HG02623 (cell line): ENCODE measurements at regions not wholly inside any gene's neighbourhood (a gene's known extent, or its start where the extent isn't known, plus 50 kb on each side); places are given as distances from the start of the nearest gene placed in this dataset.
"Not testable (repeated sequence)": the region's sequence is repeated elsewhere in the genome, so short reads cannot be mapped to it uniquely, and the experiment has no call there.

Experiments used
- ATAC-seq: cut with Tn5 transposase; IDR thresholded peaks from one replicate; pipeline ENCODE4 v1.9.1; 2021; ENCODE audit warnings: moderate library complexity; ENCODE audit not compliant: unreplicated experiment

DNA sequence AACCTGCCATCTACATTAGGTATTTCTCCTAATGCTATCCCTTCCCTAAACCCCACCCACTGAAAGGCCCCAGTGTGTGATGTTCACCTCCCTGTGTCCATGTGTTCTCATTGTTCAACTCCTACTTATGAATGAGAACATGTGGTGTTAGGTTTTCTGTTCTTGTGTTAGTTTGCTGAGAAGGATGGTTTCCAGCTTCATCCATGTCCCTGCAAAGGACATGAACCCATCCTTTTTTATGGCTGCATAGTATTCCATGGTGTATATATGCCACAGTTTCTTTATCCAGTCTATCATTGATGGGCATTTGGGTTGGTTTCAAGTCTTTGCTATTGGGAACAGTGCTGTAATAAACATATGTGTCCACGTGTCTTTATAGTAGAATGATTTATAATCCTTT, 149.2 kb downstream of the PCDH7 start:
- ATAC-seq = not testable (repeated sequence)

DNA sequence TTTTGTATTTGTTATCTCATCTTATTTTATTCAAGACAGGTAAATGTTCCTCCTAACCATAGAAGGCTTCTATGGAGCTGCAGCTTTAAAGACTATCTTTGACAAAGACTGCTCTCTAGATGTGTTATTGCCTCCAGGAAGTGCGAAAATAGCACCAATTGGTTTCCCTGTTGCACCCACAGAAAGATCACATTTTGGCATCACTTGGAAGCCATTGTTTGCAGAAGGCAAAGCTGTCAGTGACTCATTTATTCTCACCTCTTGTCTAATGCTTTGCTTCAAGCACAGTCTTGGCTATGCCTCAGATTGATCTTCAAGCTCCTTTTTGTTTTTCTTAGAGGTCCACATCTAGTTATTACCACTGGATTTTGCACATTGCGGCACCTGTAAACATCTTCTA, 150.3 kb downstream of the PCDH7 start:
- ATAC-seq = no peak

DNA sequence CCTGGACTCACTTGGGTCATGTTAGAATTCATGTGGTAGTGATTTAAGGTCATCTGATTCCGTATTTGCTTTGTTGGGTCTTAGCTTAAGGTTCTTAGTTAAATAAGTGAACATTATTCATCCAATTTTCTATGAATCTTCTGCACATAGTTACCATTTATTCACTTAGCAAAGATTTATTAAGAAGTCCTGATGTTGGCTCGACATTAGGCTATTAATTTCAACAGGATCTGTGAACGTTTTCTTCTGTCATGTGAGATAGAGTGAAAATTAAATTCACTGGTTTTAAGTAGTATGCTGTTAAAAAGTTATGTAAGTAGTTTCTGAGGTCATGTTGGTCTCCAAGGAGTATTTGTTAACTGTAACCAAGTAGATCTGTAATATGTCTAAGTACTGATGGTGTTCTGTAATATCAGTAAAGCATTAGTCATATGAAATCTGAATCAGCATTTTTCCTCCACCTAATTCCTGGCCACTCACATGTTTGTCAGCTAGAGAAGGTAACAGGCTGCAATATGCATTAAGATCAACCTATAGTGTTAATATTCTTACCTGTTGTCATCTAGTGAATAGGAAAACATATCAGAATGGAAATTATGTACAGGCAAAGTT, 155.6 kb downstream of the PCDH7 start:
- ATAC-seq = no peak

DNA sequence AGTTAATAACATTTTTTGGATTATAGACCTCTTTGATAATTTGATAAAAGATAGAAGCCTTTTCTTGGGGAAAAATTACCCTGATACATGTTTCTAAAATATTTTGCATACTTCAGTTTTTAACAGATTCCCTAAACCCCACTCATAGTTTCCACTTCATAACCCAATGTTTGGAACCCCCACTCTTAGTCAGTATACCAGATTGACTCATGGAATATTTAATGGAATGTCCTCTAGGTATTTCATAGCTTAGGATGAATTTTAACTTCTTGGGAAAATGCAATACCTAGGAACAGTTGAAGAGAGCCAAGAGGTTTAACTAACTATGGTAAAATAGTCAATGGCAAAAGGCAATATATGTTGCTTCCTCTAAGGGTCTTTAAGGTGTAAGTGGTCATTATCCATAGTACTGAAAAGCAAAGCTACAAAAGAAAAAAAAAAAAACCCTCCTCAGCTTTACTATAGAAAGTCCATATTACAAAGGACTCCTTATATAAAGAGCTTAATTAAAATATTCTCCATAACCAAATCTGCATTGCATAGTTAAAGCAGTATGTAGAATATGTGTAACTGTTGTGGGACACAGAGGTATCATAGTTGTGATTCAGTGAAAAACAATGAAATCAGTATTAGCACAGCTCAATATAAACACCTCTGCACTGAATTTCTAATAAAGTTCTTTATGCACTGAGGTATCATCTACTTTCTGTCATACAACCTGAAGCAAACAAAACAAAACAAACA, 159.9 kb downstream of the PCDH7 start:
- no peak for ATAC-seq

DNA sequence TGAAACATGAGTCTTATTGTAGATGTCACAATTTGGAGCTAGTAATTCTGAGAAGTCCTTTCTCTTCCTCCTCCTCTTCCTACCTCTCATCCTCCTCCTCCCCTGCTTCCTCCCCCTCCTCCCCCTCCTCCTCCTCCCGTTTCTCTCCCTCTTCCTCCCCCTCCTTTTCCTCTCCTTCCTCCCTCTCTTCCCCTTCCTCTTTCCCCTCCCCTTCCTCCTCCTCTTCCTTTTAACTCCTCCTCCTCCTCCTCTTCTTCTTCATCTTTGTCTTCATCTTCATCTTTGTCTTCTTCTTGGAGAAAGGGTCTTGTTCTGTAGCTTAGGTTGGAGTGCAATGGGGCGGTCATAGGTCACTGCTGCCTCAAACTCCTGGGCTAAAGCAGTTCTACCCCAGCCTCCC, 161.8 kb downstream of the PCDH7 start:
- no peak for ATAC-seq

DNA sequence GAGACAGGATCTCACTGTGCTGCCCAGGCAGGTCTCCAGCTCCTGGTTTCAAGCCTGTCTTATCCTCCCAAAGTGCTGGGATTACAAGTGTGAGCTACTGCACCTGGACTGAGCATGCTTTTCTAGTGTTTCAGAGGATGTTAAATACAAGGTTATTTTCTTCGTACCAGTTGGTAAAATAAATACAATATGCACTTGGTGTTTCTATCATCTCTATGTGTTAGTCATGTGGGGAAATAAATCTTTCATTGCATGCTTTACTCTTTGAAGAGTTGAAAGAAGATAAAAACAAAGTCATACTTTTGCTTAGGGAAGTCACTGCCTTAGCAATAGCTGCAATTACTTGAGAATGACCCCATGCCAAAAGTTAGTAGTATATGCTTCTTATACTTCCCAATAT, 162.3 kb downstream of the PCDH7 start:
- no peak for ATAC-seq

DNA sequence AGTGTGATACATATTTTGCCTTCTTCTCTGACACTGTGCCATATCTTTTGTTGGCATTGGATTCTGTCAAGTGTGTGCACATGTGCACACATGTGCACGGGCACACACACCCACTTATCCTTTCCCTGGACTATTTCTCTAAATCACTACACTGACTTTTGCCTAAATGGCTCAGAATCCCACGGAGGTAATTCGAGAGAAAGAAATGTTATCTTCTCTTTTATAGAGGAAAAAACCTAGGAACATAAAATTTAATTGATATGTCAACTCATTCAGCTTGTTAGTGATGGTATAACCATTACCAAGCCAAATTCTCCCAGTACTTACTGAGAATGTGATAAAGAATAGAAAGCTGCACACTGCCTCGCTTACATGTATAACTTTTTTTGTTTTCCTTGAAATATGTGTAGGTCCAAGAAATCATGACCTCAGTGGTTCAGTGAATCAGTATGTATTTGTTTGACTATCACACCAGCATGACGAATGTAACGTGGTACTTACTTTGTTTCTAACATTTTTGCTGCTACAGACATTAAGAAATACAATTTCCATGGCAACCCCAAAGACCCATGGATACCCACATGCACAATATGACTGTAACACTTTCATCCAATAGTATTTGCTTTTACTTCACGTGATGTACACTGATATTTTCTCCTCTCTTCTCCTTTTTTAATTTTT, 163.0 kb downstream of the PCDH7 start:
- no peak for ATAC-seq

DNA sequence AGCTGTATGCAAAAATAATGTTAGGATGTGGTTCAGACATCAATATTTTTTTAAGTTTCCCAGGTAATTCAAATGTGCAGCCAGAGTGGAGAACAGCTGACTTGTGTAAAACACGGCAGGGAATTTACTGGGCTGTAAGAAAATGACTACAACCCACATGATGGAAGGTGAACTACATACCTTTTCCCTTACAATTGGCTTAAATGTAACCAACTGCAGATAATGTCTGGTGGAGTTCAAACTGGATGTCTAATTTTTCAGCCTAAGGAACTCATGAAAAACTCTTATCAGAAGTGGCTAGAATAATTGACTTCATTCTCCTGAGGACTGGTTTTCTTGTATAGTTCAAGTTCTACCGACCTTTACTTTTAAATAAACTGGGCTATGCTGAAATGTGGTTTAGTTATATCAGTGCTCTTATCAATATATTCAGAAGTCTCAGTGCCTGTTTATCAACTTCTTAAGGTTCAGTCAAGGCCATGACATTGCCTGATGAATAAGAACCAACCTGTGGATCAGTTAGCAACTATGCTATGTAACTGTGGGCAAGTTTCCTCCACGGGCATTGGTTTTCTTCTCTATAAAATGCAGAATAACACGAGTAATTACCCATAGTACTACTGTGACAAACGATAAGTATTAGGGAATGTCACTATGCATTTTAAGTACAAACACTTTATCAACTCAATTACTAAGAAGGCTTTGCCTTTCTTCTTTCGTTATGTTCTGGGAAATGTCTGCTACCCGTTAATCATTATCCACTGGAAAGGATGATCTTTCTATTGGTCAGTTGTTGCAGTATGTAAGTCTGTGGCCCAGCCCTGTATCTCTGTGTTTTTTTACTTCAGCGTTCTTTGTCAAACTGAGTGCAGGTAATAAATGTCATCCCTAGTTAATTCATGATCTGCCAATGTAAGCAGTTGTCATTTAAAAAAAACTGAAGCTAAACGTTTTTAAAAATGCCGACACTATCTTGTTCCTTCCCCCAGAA, 181.6 kb downstream of the PCDH7 start:
- ATAC-seq = no peak

DNA sequence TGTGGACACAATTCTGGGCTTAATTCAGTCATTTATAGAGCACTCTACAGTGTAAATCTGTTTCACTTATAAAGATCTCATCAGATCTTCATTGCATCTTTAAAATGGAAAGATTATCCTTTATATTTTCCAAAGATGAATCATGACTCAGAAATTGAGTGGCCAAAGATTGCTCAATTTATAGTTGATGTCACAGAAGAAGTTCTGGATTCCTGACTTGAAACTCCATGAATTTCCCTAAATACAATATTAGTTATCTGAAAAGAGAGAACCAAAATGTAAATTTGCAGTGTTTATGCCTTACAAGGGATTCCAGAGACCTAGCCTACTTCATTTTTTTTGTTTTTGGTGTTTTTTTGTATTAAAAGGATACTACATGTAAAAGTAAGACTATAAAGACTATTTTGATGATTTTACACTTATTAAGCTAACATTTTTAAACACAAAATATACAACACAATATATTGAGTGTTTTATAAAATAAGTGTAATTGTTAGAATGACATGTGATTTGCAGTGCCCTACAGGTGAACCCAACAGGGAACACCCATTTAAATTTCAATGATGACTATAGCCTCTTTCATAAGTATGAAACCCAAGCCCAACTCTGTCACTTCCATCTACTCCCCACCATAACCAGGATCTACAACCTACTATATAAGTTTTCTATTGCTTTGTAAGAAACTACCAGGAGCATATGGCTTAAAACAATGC, 183.5 kb downstream of the PCDH7 start:
- no peak for ATAC-seq

DNA sequence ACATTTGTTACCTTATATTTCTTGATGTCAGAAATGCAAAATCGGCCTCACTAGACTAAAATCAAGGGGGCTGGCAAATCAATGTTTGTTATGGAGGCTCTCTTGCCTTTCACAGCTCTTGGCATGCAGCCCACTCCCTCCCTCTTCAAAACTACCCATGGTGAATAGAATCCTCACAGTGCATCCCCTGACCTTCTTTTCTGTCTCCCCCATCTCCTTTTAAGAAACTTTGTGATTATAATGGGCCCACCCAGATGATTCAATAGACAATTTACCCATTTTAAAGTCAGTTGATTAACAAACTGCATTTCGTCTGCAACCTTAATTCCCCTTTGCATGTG, 184.0 kb downstream of the PCDH7 start:
- no peak for ATAC-seq

DNA sequence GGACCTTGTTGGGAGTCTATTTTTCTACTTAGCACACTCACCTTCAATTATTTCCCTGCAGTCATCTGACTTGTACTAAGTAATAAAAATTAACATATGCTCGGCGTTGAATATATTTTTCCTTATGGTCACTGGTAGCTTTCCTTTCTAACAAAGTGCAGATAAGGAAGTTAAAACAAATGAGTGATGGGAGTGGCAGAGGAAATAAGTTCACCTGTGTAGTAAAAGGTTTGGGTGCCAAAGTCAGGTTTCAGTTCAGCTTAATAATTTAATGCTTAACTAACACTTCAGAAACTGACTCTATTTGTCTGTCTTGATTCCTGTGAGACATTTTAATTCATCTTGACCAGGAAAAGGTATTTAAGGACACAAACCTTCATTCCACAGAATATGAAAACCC, 184.4 kb downstream of the PCDH7 start:
- ATAC-seq = no peak

DNA sequence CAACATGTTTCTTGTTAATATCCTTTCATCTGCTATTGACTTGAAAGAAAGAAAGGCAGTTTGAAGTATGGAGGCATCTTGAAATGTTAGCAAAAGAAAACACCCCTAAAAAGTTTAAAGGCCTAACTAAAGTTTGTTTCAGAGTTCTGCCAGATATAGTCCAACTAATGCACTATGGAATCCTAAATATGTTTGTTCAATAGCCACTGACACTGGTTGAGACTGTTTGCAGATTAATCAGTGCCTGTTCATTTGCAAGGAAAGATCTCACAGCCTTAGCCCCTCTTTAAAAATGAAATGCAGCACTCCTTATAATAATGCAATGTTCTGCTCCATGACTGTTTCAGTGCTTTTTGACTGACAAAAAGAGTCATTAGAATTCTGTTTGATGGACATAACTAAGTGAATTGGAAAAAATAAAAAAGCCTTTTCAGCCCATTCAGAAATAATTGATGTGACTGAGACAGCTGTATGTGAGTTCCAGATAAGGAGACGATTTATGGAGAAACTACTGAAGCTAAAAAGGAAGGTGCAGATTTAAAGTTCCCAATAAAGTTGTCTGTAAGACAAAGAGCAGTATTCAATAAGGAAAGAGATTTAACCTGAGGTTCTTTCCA, 192.0 kb downstream of the PCDH7 start:
- ATAC-seq = no peak

DNA sequence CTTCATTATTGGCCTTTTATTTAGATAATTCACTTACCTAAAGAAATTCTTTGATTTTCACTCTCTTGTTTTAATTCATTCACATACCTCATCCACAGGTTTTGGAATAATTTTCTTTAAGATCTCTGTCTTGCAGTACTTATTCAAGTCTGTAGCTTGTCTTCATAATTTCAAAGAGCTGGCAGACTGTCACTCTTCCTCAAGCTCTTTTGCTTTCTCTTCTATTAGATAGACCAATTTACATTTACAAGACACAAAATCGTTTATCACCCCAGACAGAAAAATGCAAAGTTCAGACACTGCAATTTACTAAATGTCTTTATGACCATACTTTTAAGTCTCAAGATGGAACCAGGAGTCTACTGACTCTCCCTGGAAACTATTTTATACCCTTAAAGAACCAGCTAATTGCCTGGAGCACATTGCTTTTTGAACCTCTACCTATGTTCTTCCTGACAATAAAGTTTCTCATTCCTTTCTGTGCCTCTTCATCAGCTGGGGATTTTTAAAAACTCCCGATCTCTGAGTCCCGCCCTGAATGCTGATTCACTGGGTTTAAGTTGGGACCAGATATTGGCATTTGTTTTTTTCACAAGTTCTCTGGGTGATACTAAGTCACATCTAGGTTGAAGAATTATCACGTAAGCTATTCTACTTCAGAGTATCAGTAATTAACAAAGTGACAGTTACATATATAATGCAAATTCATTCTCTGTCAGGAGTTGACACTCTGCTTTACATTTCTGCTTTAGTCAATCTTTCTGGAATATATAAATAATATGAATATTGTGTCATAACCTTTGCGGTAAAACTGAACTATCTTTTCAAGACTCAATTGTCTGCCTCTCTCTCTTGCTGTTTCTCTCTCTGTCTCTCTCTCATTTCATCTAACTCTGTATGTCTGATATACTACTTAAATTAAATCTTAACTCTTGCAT, 196.4 kb downstream of the PCDH7 start:
- ATAC-seq = no peak

DNA sequence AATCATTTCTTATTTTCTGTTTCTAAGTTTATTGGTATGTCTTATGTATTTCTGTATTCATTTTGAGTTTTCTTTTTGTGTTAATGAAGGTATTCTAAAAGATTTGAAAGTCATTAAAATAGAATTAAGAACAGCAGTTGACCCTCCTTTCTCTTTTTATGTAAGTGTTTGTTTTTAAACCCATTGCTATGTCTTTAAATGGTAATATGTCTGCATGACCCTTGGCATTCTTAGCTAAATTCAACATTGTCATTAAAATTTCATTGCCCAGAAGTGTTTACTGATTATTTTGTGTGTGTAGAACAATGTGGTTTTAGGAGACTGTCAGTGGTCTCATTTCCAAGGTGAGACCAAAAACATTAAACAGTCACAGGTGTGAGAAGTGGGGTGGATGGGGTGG, 197.8 kb downstream of the PCDH7 start:
- no peak for ATAC-seq

DNA sequence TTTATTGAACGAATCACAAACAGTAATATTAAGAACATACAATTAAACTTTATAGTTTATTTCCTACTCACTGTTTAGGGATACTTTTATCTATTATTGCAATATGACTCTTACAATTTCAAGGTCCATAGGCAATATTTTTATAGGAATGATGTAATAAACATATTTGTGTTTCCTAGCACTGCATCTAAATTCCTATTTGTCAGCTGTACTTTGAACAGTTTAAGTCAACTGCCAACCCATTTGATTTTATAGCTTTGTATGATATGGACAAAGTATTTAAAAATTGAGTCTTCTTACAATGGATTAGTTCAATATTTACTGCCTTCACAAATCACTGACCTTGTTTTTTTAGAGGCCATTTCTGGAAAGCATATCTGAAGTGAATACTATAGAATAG, 199.3 kb downstream of the PCDH7 start:
- ATAC-seq = no peak

DNA sequence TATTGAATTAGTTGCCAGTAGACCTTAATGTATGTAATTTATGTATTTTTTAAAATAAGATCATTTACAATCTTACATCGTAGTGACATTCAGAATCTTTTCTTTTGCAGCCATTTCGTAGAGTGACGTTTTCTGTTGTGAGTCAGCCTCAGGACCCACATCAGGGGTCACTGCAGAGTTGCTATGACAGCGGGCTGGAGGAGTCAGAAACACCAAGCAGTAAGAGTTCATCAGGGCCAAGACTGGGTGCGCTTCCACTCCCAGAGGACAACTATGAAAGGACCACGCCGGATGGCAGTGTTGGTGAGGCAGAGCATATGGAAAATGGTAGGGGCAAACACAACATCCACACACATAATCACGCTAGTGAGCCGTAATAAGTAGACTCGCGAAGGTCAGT, 199.9 kb downstream of the PCDH7 start:
- ATAC-seq = no peak

DNA sequence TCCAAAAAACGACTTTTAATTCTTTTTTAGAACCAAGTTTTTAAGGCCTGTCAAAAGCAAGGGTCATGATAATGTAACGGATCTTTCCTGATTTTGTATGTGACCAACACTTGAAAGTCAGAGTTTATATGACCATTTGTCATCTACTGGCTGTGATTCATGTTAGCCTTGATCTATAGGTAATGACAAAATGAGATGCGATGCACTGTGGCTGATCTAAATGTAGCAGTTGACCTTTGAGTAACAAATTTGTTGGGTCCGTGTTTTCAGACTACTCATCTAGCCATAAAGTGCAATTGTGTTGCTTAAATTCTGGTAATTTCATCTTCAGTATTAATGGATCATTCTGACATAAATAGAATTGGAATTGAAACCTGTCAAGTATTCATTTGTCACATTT, 202.5 kb downstream of the PCDH7 start:
- ATAC-seq = no peak

DNA sequence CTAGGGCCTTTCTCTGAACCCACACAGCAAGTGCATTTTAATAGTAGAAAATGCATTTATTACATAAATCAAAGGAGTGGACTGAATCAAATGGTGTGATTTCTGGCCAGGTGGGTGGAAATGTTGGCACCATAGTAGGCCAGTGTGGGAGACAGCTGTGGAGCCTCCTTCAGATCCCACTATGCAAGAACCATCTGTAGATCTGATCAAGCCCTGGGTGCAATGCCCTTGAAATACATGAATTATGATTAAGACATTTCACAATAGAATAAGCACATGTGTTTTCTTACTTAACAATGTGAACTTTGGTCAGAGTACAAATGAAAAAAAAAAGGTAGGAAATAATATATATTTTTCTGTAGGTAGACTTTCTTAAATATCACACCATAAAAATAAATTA, 204.3 kb downstream of the PCDH7 start:
- no peak for ATAC-seq

DNA sequence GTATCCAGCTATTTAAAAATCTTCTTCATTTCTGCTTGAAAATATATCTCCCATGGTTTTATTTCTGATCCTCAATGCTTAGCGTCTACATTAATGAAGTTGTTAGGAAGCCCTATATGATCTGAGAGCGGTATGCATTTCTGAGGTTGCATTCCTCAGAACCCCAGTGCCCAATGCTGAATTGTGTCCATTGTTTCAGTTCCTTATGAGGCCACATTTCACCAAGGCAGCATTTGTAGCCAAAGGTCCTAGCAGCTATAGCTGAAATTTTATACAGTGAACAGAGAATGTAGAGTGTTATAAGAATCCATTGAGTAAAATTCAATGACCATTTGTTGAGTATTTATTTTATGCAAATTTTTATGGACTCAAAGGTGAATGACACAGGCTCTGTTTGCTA, 209.5 kb downstream of the PCDH7 start:
- ATAC-seq = no peak
